ENCODE measurements at regions not wholly inside any gene's neighbourhood (a gene's known extent, or its start where the extent isn't known, plus 50 kb on each side); places are given as distances from the start of the nearest gene placed in this dataset.

DNA sequence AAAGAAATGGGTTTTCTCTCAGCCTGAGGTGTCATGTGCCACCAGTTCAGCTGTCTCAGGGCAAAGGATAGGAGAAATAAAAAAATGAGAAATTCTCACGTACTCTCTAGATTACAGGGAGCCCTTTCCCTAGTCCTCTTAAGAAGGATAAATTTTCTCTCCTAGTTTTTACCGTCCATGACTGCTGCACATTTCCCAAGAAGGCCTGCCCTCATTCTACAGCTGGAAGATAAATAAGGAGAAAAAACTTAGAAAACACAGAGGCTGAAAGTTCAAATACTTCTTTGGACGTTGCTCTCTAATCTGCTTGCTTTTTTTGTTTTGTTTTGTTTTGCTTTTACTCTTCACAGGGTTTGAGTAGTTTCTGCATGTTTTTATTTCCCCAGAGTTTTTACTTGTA is 211.9 kb downstream of the DCAF12L2 start:
- ATAC-seq (no peak), DNase-seq (no peak)
- intact Hi-C loops (cut with micrococcal nuclease): no loop called here

- intact Hi-C loops (cut with micrococcal nuclease): no loop called here
- no peak for ATAC-seq
These were observed 188.2 kb downstream of the DCAF12L2 start for GRCh38 chrX:125977851-125978250.

DNA sequence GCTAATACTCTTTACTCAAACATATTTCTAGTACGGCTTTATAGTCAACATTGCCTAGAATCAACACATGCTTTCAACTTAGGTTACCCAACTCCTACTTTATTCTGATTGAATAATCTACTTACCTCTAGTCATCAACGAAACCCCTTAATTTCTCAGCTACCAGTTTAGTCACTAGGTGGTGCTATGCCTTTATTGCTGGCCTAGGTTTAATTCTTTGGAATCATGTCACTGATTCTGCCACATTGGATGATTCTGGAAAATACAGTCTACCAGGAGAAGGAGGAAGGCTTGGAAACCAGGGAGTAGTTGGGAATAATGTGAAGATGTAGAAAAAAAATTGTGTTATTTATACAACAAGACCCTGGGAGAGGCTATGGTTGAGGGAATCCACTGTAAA is 167.7 kb downstream of the DCAF12L2 start:
- intact Hi-C loops (cut with micrococcal nuclease): no loop called here
- DNase-seq (no peak), ATAC-seq (no peak)

More at GRCh38 chrX:125977851-125978250, 188.2 kb downstream of the DCAF12L2 start:
- no peak for DNase-seq

DNA sequence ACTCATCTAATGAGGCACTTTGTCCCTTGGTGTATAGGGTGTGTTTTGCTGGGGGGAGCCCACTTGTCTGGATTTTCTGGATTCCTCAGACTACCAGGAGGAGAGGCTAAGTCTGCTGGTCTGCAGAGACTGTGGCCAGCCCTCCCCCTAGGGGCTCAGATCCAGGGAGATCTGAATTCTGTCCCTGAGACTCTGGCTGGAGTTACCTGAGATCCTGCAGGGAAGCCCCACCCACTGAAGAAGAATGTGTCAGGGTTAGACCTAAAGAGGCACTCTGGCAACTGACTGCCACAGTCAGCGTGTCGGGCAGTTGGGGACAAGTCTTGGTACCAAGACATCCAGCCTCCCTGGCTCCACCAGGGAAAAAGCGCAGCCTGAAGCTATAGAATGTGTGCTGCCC is 138.9 kb downstream of the DCAF12L2 start:
- intact Hi-C loops (cut with micrococcal nuclease): no loop called here
- DNase-seq (no peak), ATAC-seq (no peak)

GRCh38 chrX:126030021-126030420 is 136.1 kb downstream of the DCAF12L2 start:
- ATAC-seq (no peak), DNase-seq (no peak)
- intact Hi-C loops (cut with micrococcal nuclease): no loop called here

DNA sequence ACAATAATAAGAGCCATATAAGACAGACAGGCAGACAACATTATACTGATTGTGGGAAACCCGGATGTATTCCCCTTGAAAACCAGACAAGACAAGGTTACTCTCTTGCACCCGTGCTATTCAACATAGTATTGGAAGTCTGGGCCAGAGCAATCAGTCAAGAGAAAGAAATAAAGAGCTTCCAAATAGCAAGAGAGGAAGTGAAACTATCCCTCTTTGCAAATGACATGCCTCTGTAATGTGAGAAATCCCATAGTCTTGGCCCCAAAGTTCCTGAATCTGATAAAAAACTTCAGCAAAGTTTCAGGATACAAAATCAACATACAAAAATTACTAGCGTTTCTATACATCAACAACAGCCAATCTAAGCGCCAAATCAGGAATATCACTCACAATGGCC is 102.1 kb downstream of the DCAF12L2 start:
- ATAC-seq (no peak), DNase-seq (no peak)
- intact Hi-C loops (cut with micrococcal nuclease): no loop called here

GRCh38 chrX:126064901-126065541 is 101.1 kb downstream of the DCAF12L2 start:
- intact Hi-C loops (cut with micrococcal nuclease): no loop called here
- DNase-seq: no peak
- ATAC-seq: no peak

DNA sequence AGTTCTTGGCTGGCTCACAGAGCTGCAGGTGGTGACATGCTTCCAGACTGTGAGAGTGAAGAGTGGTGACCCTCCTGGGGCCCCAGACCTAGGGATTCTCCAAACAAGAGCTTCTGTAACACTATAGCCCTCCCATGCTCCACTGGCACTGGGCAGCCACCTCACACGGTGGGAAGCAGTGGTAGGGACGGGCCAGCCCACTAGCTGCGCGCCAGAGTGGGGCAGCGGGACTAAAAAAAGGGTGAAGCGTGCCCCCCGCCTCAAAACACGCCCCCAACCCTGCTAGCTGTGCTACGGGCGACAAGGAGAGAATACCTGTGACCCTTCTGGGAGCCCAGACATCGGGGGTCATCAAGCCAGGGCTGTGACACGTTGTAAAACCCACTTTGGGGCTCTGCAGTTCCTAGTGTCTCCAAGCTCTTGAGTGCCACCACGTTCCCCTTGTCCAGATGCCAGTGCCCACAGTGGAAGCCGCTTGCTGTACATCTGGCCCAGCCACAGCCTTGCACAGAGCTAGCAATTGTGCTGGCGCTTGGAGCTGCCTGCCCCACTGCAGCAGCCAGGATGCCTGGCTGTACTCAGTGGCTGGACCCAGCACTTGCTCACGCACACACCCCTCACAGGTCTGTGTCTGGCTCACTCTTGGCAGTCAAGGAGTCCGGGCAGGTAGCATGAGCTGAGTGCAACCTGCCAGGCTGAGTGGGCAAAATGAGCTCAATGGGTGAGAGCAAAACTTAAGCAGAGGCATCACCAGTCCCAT is 100.0 kb downstream of the DCAF12L2 start:
- intact Hi-C loops (cut with micrococcal nuclease): no loop called here
- ATAC-seq (no peak), DNase-seq (no peak)
